ENCODE measurements at regions not wholly inside any gene's neighbourhood (a gene's known extent, or its start where the extent isn't known, plus 50 kb on each side); places are given as distances from the start of the nearest gene placed in this dataset.
A peak's percentile ranks its signal among the peaks of the same experiment; 100 is the strongest.

DNA sequence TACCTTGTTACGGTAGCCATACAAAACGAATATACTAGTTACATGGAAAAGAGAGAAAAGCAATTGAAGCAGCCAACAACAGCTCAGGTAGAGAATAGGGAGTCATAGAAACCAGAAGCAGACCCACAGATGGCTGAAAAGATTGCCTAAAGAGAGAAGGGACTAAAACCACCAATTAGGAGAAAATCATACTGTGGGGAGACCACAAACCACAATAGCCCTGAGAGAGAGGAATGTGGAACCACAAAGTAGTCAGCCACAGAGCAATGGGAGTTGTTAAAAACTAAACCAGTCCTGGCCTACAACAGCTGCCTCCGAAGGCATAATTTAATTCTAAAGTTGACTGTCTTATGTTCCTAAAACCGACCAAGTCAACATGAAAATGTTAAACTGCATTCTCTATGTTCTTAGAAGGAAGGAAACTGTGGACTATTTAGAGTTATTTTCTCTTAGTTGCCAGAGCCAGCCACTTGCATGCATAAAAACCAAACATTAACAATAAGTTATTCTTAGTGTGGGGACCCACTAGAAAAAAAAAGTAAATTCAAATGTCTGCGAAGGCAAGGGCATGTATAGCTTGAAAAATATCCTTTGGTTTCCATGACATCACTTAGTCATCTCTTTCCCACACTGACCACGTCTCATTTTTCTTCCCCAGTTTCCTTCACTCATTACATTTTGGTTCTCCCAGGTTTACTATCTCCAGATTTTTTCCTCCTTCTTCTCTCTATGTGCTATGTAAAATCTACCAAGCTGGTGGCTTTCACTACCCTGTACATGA lies 398.1 kb downstream of the NOVA1 start:
- no peak for DNase-seq

DNA sequence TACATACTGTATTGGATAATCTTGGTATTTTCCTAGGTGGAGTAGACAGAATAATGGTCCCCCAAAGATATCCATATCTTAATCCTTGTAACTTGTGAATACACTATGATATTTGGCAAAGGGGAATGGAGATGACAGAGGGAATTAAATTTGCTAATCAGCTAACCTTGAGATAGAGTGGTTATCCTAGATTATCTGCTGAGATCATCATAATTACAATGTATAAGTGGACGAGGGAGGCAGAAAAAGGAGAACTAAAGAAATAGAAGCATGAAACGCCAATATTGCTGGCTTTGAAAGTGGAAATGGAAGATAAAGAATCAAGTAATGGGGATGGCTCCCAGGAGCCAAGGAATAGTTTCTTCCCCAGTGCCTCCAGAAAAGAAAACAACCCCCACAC lies 398.7 kb downstream of the NOVA1 start:
- no peak for DNase-seq

DNA sequence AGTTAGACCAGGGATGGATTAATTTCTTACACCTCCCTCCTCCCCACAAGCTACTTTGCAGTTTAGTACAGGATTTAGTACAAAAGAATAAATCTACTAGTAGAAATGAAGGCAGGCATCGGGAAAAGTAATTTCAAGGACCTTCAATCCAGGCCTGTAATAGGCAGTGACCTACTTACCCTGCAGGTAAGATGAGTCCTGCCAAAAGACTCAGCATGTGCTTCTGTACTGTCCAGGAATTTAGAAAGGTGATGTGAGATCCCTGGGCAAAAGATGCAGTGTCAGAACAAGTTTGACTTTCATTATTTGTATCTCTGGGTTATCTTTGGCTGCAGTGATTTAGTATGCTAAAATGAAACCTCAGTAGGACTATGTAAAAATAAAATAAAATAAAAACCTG lies 403.0 kb downstream of the NOVA1 start:
- no peak for DNase-seq

DNA sequence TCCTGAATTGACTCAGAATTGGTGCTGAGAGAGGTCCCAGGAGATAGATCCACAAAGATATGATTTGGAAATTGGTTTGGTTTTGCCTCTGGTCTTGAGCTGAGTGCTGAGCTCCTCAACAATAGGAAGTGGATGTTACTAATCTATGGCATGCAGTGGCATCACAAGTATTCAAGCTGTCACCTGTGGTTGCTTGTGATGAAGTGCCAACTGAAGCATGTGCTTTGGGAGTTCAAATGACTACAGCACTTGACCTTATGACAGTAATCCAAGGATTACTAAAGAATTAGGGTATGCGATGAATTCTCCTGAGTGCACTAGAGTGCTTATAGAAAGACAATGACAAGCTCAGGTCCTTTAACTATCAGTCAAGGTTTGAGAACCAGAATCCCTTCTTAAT lies 406.2 kb downstream of the NOVA1 start:
- DNase-seq: no peak

DNA sequence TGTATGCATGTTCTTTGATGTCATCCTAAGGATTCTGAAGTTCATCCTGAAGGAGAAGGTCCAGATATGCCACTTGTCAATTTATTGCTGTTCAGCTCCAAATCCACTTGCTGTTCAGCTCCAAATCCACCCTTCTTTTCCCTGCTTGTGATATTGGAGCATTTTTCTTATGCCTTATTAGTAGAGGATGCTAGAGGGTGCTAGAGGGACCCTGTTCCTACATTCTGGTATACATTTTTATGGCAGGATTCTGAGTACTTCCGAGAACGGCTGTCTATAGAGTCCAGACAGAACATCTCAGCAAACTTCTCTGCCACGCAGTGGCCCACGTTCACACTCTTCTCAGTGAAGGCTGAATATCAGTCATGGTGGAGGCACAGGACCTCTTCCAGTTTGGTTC lies 406.7 kb downstream of the NOVA1 start:
- DNase-seq: no peak

DNA sequence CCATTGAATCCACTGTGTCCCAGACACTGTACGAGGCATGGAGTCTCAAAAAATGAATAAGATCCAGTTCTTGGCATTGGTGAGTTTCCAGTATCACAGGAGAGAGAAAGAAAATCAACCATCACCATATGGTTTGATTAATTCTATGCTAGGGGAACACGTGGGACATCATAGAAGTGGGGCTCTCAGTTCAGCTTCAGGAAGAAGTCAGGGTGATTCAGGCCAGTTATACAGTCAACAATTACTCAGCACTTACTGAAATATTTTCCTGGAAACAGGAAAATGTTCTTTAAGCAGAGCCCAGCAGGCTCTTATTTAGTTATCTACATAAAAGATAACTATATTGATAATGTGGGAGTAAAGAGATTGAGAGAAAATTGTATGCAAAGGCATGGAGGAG lies 407.2 kb downstream of the NOVA1 start:
- no peak for DNase-seq

DNA sequence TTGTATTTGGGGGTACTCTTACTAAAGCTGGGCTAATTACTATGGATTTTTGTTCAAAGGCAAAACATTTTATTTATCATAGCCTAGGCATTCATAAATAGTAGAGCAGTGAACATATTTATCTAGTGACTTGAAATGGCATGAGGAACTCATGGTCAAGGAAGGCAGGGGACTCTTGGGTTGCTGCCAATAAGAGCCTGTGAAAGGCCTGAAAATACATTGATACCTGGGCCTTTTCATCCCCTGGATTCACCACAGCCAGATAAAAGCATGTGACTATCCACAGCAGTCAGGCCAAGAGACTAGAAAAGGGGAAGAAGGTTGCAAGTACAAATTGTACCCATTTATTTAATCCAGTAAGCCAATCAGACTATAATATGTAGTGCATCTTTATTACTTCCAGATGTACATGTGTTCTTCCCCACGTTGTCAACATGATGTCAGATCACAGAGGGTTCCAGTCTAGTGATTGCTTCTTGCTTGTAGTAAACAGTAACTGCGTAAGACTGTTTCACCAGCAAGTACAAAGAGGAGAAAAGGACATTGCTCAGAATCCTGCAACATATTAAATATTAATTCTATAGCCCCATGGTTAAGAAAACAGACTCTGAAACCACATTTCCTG lies 409.7 kb downstream of the NOVA1 start:
- DNase-seq: no peak

DNA sequence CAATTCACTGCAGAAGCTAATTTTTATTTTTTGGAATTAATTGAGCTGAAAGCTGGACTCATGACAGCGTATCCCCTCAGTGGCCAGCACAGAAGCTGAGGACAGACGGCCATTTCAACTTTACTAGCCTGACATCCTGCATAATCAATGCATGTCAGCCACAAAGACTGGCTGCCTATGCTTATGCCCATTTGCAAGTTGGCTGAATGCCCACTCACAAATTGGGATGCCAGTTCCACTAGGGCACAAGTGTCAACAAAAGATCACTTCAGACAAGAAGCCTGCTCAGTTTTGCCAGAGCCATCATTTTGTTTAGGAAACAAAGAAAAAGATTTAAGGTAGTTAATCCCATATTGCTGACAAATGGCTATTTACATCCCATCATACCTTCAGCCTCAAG lies 417.6 kb downstream of the NOVA1 start:
- no peak for DNase-seq

DNA sequence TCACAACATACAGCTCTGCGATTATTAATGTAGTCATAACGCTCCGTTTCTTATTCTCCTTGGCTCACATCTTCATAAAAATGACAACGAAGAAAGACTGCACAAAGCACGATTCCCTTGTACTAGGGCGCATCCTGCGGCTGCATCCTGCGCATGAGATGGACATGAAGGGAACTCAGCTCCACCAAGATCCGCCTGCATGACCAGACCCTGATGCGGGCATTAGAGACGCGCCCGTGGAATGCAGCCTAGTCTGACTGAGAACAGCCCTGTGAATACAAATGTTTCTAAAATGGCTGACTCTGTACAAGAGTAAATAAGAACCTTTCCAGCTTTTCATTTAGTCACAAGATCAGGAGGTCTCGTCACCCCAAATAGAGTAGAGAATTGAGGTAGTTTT lies 422.2 kb downstream of the NOVA1 start:
- no peak for DNase-seq

DNA sequence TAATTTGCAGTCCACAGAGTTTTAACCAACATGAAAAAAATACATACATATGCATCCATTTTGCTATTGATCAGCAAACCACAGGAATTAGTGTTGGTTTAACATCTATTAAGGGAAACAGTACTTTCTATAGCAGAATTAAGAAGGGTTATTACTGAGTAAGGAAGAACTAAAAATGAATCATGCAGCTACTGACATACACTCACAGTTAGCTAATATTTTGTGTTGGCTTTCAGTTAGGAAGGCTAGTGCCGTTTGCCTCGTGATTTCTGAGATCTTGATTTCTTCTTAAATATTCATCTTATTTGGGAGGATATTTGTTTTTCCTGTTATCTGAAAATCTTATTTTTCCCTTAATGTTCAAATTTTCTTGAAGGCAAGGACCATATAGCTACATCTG lies 423.4 kb downstream of the NOVA1 start:
- no peak for DNase-seq

DNA sequence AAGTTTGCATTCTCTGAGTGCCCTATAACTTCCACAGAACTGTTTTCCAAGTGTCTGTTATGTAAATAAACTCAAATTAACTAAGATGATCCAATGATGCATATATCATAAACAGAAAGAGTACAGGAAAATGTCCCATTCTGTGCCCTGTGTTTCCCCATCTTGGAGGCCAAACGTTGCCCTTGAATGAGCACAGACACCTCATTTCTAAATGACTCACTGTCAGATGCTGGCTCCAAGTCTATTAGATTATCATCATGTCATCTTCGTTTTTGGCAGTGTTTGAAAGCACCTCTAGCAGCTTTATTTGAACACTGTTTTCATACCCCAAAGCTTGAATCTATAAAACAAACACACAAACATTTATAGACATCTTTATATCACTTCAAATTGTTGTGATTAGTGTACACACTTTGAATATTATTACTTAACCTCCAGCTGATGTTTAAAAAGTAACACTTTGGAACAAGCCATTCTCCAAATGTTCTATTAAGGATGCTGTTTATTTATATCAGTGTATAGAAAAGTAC lies 424.2 kb downstream of the NOVA1 start:
- no peak for DNase-seq

DNA sequence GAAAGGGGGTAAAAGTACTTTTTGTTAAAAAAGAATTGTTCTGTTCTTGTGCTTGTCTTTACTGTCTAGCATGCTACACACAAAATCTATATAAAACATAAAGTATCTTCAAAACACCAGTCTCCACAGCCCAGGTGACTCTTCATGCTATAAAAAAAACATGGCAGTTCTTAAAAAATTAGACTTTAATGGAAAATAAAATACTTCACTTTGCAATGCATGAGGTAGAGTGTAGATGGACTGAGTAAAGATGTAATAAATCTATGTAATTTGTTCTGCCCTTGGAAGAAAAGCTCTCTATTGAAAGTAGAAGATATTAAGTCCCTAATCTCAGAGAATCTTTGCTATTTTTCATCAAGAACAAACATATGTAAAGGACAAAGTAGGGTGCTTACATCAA lies 425.4 kb downstream of the NOVA1 start:
- no peak for DNase-seq

DNA sequence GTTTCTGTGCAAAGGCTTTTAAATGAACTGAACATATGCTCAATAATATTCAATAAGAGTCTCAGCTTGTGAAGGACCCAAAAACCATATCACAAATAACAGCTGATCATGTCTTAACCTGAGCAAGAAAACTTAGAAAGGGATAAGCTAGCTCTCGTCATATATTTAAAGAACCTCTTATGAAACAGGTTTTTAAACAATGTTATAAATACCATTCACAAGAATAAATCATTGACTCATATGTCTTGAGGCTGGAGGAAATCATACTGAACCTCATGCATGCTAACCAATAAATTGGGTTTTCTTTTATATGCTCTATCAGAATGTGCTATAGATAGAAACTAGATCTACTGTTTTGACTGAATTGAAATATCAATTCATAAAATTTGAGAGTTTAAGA lies 426.9 kb downstream of the NOVA1 start:
- no peak for DNase-seq

DNA sequence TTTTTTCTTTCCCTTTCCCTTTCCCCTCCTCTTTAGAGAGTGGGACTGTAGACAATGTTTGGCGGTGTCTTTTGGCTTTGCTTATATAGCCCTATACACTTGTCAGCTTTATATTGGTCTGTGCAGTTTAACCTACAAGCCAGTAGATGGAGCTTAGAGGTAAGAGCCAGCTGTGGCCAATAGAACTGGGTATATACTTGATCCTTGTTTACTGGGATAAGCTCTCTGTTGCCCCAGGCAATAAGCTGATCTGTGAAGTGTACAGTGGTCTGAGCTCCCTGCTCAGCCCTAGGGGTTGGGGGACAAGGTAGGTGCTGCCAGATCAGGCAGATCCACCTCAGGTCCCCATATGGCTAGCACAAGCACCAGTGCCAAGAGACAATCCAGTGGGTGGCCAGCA lies 434.1 kb downstream of the NOVA1 start:
- peak; percentile 62 for DNase-seq

DNA sequence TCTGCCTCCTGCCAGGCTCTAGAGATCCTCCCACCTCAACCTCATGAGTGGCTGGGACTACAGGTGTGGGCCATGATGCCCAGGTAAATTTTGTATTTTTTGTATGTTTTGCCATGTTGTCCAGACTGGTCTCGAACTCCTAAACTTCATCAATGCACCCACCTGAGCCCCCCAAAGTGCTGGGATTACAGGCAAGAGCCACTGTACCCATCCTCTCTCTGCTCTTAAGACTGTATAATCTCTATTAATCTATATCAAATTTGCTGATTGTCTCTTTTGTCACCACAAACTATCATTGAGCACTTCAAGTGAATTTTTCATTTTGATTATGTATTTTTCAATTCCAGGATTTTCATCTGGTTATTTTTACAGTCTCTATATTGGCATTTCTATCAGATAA lies 440.3 kb downstream of the NOVA1 start:
- no peak for DNase-seq

DNA sequence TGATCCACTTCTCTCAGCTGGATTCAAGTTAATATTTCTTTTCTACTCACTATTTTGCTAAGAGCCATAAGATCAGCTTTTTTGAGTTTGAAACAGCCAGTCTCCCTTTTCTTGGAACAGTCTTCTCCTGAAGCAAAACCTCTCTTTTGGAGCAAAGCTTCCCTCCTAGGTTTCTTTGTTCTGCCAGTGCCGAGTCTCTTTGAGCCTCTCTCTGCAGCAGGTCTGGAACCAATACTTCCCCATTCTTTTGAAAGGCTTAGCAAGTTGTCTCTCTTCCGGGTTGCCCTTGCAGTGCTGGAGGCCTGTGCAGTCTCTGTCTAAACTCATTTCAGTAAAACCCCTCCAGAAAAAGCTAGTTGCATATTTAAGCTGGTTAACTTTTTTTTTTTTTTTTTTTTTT lies 454.8 kb downstream of the NOVA1 start:
- no peak for DNase-seq

DNA sequence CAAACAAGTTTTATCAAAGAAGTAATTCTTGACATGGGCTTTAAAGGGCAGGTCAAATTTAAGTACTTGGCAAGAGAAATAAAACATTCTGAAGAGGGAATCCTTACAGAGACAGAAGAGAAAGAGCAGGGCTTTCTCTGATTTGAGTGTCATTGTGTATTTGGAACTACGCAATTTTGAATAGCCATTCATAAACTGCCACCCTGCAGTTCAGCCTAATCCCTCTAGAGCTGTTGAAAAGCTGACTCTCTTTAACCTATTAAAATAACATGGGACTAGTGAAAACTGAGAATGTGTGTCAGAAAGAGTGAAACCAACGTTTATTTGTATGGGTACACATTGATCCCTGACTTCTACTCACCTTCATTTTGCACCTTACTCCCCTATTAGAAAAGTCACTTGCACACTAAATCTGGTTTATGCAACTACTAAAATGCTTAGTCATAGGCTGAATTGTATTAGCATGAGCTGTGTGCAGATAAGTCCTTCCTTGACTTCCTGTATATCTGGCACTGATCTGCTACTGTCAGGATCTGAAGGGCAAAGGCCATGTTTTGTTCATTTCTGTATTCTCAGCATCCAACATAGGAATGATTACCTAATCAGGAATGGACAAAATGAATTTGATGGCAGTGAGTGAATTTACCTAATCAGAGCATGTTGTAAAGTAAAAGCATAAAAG lies 458.9 kb downstream of the NOVA1 start:
- DNase-seq: no peak

DNA sequence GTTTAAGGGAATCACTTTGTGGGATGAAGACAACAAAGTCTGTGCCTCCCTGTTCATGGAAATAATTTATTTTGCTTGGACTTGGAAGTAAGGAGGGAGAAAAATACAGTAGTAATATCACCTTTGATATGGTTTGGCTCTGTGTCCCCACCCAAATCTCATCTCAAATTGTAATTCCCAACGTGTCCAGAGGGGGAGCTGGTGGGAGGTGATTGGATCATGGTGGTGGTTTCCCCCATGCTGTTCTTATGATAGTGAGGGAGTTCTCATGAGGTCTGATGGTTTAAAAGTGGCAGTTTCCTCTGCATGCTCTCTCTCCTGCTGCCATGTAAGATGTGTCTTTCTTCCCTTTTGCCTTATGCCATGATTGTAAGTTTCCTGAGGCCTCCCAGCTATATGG lies 460.7 kb downstream of the NOVA1 start:
- no peak for DNase-seq

DNA sequence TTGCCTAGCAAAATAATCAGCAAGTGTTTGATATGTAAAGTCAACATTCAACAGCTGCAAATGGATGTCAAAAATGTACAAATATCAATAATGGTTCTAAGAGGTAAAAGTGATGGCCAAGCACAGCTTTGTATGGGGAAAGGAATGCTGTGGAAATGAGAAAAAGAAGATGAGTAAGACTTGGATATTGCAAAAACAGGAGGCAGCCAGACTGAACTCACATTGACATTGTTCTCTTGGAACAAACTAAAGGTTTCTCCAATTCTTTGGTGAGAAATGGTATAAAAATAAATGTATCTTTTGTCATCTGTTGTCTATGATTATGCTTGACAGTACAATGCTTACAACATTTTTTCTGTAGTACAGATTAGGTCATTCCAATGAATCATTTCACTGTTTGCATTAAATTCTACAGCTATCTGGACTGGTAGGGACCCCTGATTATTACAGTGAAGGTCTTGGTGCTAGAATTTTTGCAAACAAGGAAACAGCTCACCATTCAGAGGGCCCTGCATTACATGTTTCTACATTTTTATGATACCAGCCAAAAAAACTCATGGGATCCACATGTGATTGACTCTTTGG lies 465.7 kb downstream of the NOVA1 start:
- DNase-seq: no peak

DNA sequence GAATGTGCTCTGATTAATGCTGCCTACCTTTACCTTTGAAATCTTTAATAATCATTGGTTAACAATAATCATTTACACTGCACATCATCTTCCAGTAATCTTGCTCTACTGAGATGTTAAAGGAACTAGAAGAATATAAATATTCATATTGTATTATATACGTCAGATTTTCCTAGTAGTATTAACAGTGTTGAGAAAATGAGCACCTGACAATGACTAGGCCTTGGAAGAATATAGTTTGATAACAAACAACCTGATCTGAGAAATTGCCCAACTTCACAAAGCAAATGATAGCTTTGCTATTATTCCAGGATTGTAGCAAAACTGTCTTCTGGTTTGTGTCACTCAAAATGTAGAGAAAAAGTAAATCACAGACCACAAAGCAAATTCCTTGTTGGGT lies 467.1 kb downstream of the NOVA1 start:
- DNase-seq: no peak

DNA sequence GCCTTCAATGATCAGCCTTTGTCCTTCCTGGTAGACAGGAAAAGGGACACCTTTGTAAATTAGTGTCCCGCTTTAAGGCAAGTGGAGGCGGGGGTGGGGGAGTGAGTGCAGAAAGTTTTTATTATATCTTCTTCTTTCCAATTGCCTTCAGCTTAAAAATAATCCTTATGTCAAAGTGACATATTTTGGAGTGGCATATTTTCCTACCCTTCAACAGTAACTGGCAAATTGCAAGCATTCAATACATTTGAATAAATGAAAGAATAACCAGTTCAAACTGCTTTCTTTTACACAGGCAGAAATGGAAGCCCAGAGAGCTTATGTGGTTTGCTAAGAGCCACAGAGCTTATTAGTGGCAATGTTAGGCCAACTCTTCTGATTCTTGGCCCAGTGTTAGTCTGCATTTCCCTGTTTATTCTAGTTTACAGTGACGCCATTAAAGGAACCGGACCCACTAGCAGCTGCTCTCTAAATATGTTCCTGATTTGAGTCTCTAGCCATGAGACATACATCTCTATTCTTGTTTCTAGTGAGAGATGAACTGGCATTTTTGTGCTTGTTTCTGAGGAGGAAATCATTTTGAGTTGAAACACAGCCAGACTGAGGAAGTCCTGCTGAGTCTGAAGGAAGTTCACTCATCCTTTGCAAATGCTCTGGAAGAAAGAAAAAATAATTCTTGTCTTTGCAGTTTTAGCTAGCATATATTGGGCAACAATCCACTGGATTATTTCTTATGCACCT lies 468.7 kb downstream of the NOVA1 start:
- no peak for DNase-seq

DNA sequence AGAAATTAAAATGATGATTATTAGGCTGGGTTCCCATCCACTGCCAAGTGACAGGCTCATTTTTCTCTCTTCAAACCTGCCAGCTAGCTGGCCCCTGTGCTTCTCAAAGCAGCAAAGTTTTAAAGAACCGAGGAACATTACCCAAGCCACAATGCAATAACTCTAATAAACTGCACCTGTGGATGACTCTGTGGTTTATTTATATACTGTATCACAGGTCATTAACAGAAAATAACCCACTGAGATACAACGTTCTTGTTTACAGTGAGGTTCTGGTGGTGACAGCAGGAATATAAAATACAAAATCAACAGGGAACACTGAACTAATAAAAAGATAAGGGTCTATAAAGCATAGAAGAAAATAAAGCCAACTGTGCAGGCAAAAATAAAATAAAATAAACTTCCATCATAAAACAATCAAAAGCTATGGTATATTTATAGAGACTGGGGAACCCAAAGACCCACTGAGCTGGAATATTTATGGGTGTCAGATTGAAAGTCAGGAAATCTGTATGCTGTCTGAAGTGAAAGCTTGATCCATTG lies 472.9 kb downstream of the NOVA1 start:
- no peak for DNase-seq

DNA sequence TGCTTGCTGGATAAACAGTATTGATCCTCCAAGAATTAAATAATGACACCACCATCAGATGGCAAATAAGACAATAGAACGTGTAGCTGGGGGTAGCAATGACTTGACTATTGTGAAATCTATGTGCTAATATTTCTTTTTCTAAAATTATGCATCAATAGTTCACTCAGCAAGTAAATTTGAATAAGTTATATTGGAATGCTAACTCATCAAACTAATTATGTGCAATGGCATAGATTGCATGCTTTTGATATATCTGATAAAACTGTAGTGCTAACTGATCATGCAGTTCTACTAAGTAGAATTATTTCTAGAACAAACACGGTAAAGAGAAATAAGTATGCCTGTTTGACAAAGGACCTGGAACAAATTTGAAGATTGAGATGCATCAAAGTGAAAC lies 474.4 kb downstream of the NOVA1 start:
- no peak for DNase-seq
